BLaER1 treated with 17β-estradiol and CSF1 and Interleukin-3, amounts not matched to agents 10 nM and 100 nM (cell line): ENCODE measurements at regions not wholly inside any gene's neighbourhood (a gene's known extent, or its start where the extent isn't known, plus 50 kb on each side); places are given as distances from the start of the nearest gene placed in this dataset.

Experiments
- H3K27ac ChIP-seq, 11 experiments: shearing (Covaris generic); formaldehyde crosslinking; 2 replicates each; pipeline ENCODE4 v1.8.1; 2022
- H3K27me3 ChIP-seq, 11 experiments: shearing (Covaris generic); formaldehyde crosslinking; 2 replicates each; pipeline ENCODE4 v1.8.1; 2022
- H3K36me3 ChIP-seq, 11 experiments: shearing (Covaris generic); formaldehyde crosslinking; 2 replicates each; pipeline ENCODE4 v1.8.1; 2022
- H3K4me1 ChIP-seq, 10 experiments: shearing (Covaris generic); formaldehyde crosslinking; 2 replicates each; pipeline ENCODE4 v1.8.1; 2022
- H3K4me2 ChIP-seq, 11 experiments: shearing (Covaris generic); formaldehyde crosslinking; 2 replicates each; pipeline ENCODE4 v1.8.1; 2022
- H3K4me3 ChIP-seq, 10 experiments: shearing (Covaris generic); formaldehyde crosslinking; 2 replicates each; pipeline ENCODE4 v1.8.1; 2022
- H3K9ac ChIP-seq, 11 experiments: shearing (Covaris generic); formaldehyde crosslinking; 2 replicates each; pipeline ENCODE4 v1.8.1; 2022
- H3K9me3 ChIP-seq, 11 experiments: shearing (Covaris generic); formaldehyde crosslinking; replicated peaks in 1 of 11; 2 replicates each; pipeline ENCODE4 v1.8.1; 2022
- H4K20me1 ChIP-seq, 11 experiments: shearing (Covaris generic); formaldehyde crosslinking; 2 replicates each; pipeline ENCODE4 v1.8.1; 2022
- Cebpa-rat ChIP-seq, 11 experiments: shearing (Covaris generic); IDR thresholded peaks; 2 replicates each; pipeline ENCODE4 v1.8.1; 2022

GRCh38 chr12:77485961-77486854, 344.5 kb upstream of the NAV3 start:
- no peak overlapping the region for H3K4me3 ChIP-seq
- H4K20me1 ChIP-seq: no peaks in the 10 kb centered on the region
- peaks cover 0 to 6% (median 4%) of the 10 kb centered on the region in 10 experiments; a peak in 7 of 20 replicates for H3K4me1 ChIP-seq
- TF ChIP-seq Cebpa-rat (IDR thresholded peaks at IDR 0.05): no peak
- no peaks in the 10 kb centered on the region for H3K27me3 ChIP-seq
- H3K9me3 ChIP-seq: no peaks in the 10 kb centered on the region
- H3K36me3 ChIP-seq: no peaks in the 10 kb centered on the region
- H3K4me2 ChIP-seq: no peak overlapping the region
- no peak overlapping the region for H3K27ac ChIP-seq
- no peak overlapping the region for H3K9ac ChIP-seq

- no peak for TF ChIP-seq Cebpa-rat (IDR thresholded peaks at IDR 0.05)
Observed at GRCh38 chr12:77481687-77482086, 349.0 kb upstream of the NAV3 start.

GRCh38 chr12:77477907-77478533, 352.7 kb upstream of the NAV3 start:
- no peak overlapping the region for H3K27ac ChIP-seq
- no peaks in the 10 kb centered on the region for H4K20me1 ChIP-seq
- H3K4me2 ChIP-seq: no peak overlapping the region
- H3K4me1 ChIP-seq: no peaks in the 10 kb centered on the region
- H3K27me3 ChIP-seq: no peaks in the 10 kb centered on the region
- H3K9ac ChIP-seq: no peak overlapping the region
- no peaks in the 10 kb centered on the region for H3K36me3 ChIP-seq
- H3K4me3 ChIP-seq: no peak overlapping the region
- no peak for TF ChIP-seq Cebpa-rat (IDR thresholded peaks at IDR 0.05)
- H3K9me3 ChIP-seq: no peaks in the 10 kb centered on the region

More at GRCh38 chr12:77481687-77482086, 349.0 kb upstream of the NAV3 start:
- Histone ChIP-seq H3K27ac (no peak overlapping the region), H3K36me3 (no peaks in the 10 kb centered on the region), H3K27me3 (no peaks in the 10 kb centered on the region), H3K9ac (no peak overlapping the region), H3K4me1 (no peaks in the 10 kb centered on the region), H3K9me3 (no peaks in the 10 kb centered on the region), H4K20me1 (no peaks in the 10 kb centered on the region), H3K4me3 (no peak overlapping the region), H3K4me2 (no peak overlapping the region)

DNA sequence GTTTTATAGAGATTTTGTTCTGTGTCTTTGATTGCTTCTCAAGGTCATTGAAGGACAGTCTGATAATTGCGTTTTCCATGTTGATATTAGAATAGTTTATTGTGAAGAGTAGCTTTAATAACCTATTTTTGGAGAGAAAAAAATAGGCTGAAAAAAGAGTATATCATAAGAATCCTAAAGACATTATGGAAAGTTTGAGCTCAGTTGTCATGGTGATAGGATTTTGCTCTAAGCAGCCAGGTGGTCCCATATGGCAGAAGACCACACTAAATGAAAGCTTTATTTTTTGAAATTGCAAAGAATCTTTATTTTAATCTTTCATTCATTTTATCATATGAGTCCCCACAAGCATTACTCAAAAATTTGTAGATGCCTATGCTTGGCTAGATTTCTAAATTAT, 358.9 kb upstream of the NAV3 start:
- H3K27me3 ChIP-seq: no peaks in the 10 kb centered on the region
- H3K4me2 ChIP-seq: no peak overlapping the region
- H3K9ac ChIP-seq: no peak overlapping the region
- no peaks in the 10 kb centered on the region for H3K4me1 ChIP-seq
- H3K9me3 ChIP-seq: no peaks in the 10 kb centered on the region
- no peaks in the 10 kb centered on the region for H3K36me3 ChIP-seq
- no peak overlapping the region for H3K4me3 ChIP-seq
- H4K20me1 ChIP-seq: no peaks in the 10 kb centered on the region
- TF ChIP-seq Cebpa-rat (IDR thresholded peaks at IDR 0.05): no peak
- no peak overlapping the region for H3K27ac ChIP-seq

GRCh38 chr12:77469578-77470333, 360.9 kb upstream of the NAV3 start:
- Histone ChIP-seq H3K27ac (no peak overlapping the region), H3K27me3 (no peaks in the 10 kb centered on the region), H3K4me3 (no peak overlapping the region), H4K20me1 (no peaks in the 10 kb centered on the region), H3K9ac (no peak overlapping the region), H3K9me3 (no peaks in the 10 kb centered on the region), H3K4me2 (no peak overlapping the region), H3K36me3 (no peaks in the 10 kb centered on the region), H3K4me1 (no peaks in the 10 kb centered on the region)
- TF ChIP-seq Cebpa-rat (IDR thresholded peaks at IDR 0.05): no peak

DNA sequence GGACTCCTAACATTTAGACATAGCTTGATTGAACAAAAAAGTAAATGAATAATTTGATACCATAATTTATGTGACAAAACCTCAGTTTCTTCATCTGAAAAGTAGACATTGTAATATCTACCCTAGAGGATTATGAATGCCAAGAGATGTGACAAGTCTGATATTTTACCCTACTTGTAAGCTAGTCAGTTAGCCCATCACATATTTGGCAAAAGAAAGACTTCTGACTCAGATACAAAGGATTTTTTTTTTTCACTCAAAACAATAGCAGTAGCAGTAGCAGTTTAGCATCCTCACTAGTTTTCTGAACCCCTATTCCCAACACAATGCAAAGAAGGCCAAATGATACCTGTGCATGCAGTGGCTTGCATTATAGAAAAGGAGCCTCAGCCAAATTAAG, 377.3 kb upstream of the E2F7 start:
- no peak overlapping the region for H3K27ac ChIP-seq
- no peaks in the 10 kb centered on the region for H3K36me3 ChIP-seq
- no peak for TF ChIP-seq Cebpa-rat (IDR thresholded peaks at IDR 0.05)
- H3K4me1 ChIP-seq: peaks cover 0 to 8% (median 2%) of the 10 kb centered on the region in 10 experiments; a peak in 7 of 20 replicates
- H4K20me1 ChIP-seq: no peaks in the 10 kb centered on the region
- no peak overlapping the region for H3K9ac ChIP-seq
- H3K4me2 ChIP-seq: no peak overlapping the region
- no peak overlapping the region for H3K4me3 ChIP-seq
- H3K27me3 ChIP-seq: no peaks in the 10 kb centered on the region
- peaks cover 0 to 3% (median 0%) of the 10 kb centered on the region in 11 experiments; a peak in 2 of 22 replicates for H3K9me3 ChIP-seq

DNA sequence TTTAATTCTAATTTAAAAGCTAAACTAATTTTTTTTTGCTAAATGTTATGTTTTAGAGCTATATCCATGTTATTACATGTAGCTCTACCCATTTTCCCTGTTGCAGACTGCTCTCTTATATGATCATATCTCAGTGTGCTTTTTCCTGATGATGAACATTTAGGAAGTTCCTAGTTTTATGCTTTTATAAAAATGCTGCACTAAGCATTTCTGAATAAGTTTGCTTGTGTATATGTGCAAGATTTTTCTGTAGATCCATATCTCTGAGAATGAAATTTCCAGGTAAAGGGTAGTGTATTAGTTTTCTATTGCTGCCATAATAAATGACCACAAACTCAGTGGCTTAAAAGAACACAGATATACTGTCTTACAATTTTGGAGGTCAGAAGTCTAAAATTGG, 374.4 kb upstream of the E2F7 start:
- no peak for TF ChIP-seq Cebpa-rat (IDR thresholded peaks at IDR 0.05)

GRCh38 chr12:77438644-77439043, 373.3 kb upstream of the E2F7 start:
- TF ChIP-seq Cebpa-rat (IDR thresholded peaks at IDR 0.05): no peak
- Histone ChIP-seq H3K9ac (no peak overlapping the region), H4K20me1 (no peaks in the 10 kb centered on the region), H3K27me3 (no peaks in the 10 kb centered on the region), H3K4me3 (no peak overlapping the region), H3K4me2 (no peak overlapping the region; a peak in 1 of 22 replicates), H3K9me3 (no peaks in the 10 kb centered on the region), H3K4me1 (peaks cover 4 to 47% (median 26%) of the 10 kb centered on the region in 10 experiments; a peak in 19 of 20 replicates), H3K36me3 (no peaks in the 10 kb centered on the region), H3K27ac (no peak overlapping the region)

More for the DNA sequence above, 374.4 kb upstream of the E2F7 start:
- Histone ChIP-seq H3K36me3 (no peaks in the 10 kb centered on the region), H3K4me1 (peaks cover 0 to 36% (median 20%) of the 10 kb centered on the region in 10 experiments; a peak in 12 of 20 replicates), H3K9ac (no peak overlapping the region), H3K4me2 (no peak overlapping the region), H3K27ac (no peak overlapping the region), H4K20me1 (no peaks in the 10 kb centered on the region), H3K9me3 (no peaks in the 10 kb centered on the region), H3K4me3 (no peak overlapping the region), H3K27me3 (no peaks in the 10 kb centered on the region)

DNA sequence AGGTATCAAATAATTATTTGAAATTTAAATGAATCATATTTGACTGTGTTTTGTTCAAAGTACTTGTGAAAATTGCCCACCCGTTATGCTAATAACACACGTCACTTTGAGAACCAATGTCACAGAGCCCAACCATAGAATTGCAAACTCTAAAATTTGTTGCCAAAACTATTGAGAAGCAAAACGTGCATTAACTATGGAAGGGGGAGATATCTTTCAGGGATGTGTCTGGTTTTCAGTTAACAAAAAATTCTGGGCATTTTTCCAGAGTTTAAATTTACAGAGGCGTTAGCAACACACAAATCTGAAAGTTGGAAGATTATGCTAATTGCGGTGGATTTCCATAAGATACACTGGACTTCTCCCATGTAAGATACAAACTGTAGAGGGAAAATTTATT, 371.8 kb upstream of the E2F7 start:
- H3K4me2 ChIP-seq: peak overlapping the region in 6 of 11 experiments; percentile 46 to 67 (median 48); a peak in 8 of 22 replicates
- H4K20me1 ChIP-seq: no peaks in the 10 kb centered on the region
- TF ChIP-seq Cebpa-rat (IDR thresholded peaks at IDR 0.05): no peak
- no peak overlapping the region for H3K4me3 ChIP-seq
- no peak overlapping the region for H3K9ac ChIP-seq
- no peaks in the 10 kb centered on the region for H3K36me3 ChIP-seq
- H3K27me3 ChIP-seq: no peaks in the 10 kb centered on the region
- peaks cover 5 to 61% (median 33%) of the 10 kb centered on the region in 10 experiments; a peak in 19 of 20 replicates for H3K4me1 ChIP-seq
- no peaks in the 10 kb centered on the region for H3K9me3 ChIP-seq
- H3K27ac ChIP-seq: no peak overlapping the region
